ENCODE measurements at regions not wholly inside any gene's neighbourhood (a gene's known extent, or its start where the extent isn't known, plus 50 kb on each side); places are given as distances from the start of the nearest gene placed in this dataset.

DNA sequence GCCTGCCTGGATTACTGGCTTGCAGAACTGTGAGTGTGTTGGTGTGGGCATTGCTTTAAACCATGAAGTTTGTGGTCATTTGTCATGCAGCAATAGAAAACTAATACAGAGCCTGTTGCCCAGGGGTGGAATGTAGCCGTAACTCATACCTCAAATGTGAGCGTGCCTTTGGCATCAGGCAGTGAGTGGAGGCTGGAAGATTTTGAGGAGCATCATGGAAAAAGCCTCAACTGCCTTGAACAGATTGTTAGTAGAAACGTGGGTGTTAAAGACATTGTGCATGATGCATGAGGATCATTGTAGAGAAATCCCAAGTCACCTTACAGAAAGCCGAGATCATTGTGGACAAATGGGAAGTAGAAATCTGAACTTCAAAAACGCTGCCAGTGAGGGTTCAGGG is 580.5 kb downstream of the AACS start:
- ChIA-PET CTCF (no interaction called here), POLR2A (no interaction called here)
- no peak for DNase-seq (ENCODE audit: low read depth, low spot score)
- H3K4me3 ChIP-seq (ENCODE audit: low read depth, low read length), result no peak overlapping the region
- no peak overlapping the region for H3K27ac ChIP-seq (ENCODE audit: low read depth, low read length)
- H3K27me3 ChIP-seq (ENCODE audit: control insufficient read depth, insufficient read depth, low read length), result no peaks in the 10 kb centered on the region
- TF ChIP-seq, protein P1, sequence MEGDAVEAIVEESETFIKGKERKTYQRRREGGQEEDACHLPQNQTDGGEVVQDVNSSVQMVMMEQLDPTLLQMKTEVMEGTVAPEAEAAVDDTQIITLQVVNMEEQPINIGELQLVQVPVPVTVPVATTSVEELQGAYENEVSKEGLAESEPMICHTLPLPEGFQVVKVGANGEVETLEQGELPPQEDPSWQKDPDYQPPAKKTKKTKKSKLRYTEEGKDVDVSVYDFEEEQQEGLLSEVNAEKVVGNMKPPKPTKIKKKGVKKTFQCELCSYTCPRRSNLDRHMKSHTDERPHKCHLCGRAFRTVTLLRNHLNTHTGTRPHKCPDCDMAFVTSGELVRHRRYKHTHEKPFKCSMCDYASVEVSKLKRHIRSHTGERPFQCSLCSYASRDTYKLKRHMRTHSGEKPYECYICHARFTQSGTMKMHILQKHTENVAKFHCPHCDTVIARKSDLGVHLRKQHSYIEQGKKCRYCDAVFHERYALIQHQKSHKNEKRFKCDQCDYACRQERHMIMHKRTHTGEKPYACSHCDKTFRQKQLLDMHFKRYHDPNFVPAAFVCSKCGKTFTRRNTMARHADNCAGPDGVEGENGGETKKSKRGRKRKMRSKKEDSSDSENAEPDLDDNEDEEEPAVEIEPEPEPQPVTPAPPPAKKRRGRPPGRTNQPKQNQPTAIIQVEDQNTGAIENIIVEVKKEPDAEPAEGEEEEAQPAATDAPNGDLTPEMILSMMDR (IDR thresholded peaks at IDR 0.05; ENCODE audit: low read depth, low read length), result no peak
- H3K9me3 ChIP-seq (ENCODE audit: control insufficient read depth, insufficient read depth, low read length), result peaks cover 44% of the 10 kb centered on the region

DNA sequence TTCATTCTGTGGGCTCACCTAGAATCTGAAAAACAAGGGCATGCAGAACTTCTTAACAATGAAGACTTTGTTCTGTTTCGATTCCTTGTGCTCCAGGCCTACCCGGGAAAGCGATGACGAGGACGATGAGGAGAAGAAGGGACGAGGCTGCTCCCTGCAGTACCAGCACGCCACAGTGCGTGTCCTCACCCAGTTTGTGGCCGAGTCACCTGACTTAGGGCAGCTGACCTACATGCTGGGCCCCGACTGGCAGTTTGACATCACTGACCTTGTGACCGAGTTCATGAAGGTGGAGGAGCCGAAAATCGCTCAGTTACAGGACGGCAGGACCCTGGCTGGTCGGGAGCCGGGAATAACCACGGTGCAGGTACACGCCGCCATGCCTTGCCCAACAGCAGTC is 585.4 kb downstream of the AACS start:
- TF ChIP-seq, protein P1 (IDR thresholded peaks at IDR 0.05; ENCODE audit: low read depth, low read length), result no peak
- POLR2A ChIA-PET, result no interaction called here
- no peak for DNase-seq (ENCODE audit: low read depth, low spot score)
- Histone ChIP-seq H3K27me3 (ENCODE audit: control insufficient read depth, insufficient read depth, low read length) (no peaks in the 10 kb centered on the region), H3K4me3 (ENCODE audit: low read depth, low read length) (no peak overlapping the region), H3K9me3 (ENCODE audit: control insufficient read depth, insufficient read depth, low read length) (peaks cover 42% of the 10 kb centered on the region), H3K27ac (ENCODE audit: low read depth, low read length) (no peak overlapping the region)
- CTCF ChIA-PET, result no interaction called here

DNA sequence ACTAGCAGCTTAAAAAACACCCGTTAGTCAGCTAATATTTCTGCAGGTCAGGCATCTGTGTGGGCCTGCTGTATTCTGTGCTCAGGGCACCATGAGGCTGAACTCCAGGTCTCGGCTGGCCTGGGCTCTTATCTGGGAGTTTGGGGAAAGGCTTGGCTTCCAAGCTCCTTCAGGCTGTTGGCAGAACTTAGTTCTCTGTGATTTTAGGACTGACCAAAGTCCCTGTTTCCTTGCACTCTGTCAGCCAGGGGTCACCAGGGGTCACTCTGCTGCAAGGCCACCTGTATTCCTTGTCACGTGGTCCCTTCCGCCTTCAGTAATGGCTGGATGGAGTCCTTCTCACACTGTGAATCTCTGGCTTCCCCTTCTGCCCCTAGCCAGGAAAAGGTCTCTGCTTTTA is 586.4 kb downstream of the AACS start:
- no peaks in the 10 kb centered on the region for H3K27me3 ChIP-seq (ENCODE audit: control insufficient read depth, insufficient read depth, low read length)
- no peak for DNase-seq (ENCODE audit: low read depth, low spot score)
- H3K27ac ChIP-seq (ENCODE audit: low read depth, low read length), result no peak overlapping the region
- ChIA-PET POLR2A (no interaction called here), CTCF (no interaction called here)
- H3K9me3 ChIP-seq (ENCODE audit: control insufficient read depth, insufficient read depth, low read length), result peaks cover 34% of the 10 kb centered on the region
- TF ChIP-seq, protein P1 (IDR thresholded peaks at IDR 0.05; ENCODE audit: low read depth, low read length), result no peak
- H3K4me3 ChIP-seq (ENCODE audit: low read depth, low read length), result no peak overlapping the region

DNA sequence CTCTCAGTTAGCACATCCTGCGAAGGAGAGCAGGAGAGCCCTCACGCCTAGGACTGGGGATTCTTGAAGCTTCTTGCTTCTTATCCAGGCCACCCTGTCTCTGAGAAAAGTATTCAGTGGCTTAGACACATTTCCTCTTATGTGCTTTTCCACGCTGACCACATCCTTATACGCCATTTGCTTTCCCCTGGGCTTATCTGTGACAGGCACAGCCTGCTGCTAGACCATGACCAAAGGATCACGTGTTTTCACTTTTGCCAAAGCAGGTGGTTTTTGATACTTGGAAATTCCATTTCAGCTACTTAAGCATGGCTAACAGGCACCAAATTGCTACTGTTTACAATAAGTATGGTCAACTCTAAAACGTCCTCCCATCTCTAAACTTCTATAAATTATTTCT is 587.4 kb downstream of the AACS start:
- CTCF ChIA-PET, result no interaction called here
- TF ChIP-seq, protein P1 (IDR thresholded peaks at IDR 0.05; ENCODE audit: low read depth, low read length), result no peak
- H3K9me3 ChIP-seq (ENCODE audit: control insufficient read depth, insufficient read depth, low read length), result peaks cover 34% of the 10 kb centered on the region
- no peaks in the 10 kb centered on the region for H3K27me3 ChIP-seq (ENCODE audit: control insufficient read depth, insufficient read depth, low read length)
- no peak for DNase-seq (ENCODE audit: low read depth, low spot score)
- H3K4me3 ChIP-seq (ENCODE audit: low read depth, low read length), result no peak overlapping the region
- no peak overlapping the region for H3K27ac ChIP-seq (ENCODE audit: low read depth, low read length)
- POLR2A ChIA-PET, result no interaction called here

DNA sequence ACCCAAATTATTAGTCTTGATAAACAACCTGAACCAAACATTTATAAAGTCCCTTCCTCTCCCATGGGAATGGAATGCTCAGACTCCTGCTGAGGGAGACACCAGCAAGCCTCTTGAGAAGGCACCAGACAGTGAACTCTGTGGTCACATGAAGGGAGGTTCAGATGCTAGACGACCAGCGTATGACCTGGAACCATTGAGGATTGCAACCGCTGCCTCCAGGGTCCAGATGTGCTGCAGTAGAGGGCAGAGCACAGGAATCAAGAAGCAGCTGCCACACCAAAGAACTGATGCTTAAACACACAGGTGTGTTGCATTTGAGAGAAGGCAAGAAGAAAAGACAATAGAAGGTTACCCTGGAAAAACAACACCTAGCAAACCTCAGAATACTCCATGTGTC is 592.4 kb downstream of the AACS start:
- POLR2A ChIA-PET, result no interaction called here
- CTCF ChIA-PET, result no interaction called here

More for the DNA sequence above, 592.4 kb downstream of the AACS start:
- H3K9me3 ChIP-seq (ENCODE audit: control insufficient read depth, insufficient read depth, low read length), result peaks cover 23% of the 10 kb centered on the region; the same call in 1 of the 2 replicates
- DNase-seq (ENCODE audit: low read depth, low spot score), result no peak
- no peak overlapping the region for H3K4me3 ChIP-seq (ENCODE audit: low read depth, low read length)
- H3K27ac ChIP-seq (ENCODE audit: low read depth, low read length), result no peak overlapping the region
- H3K27me3 ChIP-seq (ENCODE audit: control insufficient read depth, insufficient read depth, low read length), result no peaks in the 10 kb centered on the region
- TF ChIP-seq, protein P1 (IDR thresholded peaks at IDR 0.05; ENCODE audit: low read depth, low read length), result no peak
